ENCODE measurements at regions not wholly inside any gene's neighbourhood (a gene's known extent, or its start where the extent isn't known, plus 50 kb on each side); places are given as distances from the start of the nearest gene placed in this dataset.

- TF ChIP-seq, protein P1, sequence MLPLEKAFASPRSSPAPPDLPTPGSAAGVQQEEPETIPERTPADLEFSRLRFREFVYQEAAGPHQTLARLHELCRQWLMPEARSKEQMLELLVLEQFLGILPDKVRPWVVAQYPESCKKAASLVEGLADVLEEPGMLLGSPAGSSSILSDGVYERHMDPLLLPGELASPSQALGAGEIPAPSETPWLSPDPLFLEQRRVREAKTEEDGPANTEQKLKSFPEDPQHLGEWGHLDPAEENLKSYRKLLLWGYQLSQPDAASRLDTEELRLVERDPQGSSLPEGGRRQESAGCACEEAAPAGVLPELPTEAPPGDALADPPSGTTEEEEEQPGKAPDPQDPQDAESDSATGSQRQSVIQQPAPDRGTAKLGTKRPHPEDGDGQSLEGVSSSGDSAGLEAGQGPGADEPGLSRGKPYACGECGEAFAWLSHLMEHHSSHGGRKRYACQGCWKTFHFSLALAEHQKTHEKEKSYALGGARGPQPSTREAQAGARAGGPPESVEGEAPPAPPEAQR (CRISPR knock-in tag; IDR thresholded peaks at IDR 0.05) = no peak
- TF ChIP-seq ATF1 (CRISPR knock-in tag; IDR thresholded peaks at IDR 0.05) (no peak), TEAD4 (CRISPR knock-in tag; IDR thresholded peaks at IDR 0.05) (no peak), JAZF1 (CRISPR knock-in tag; IDR thresholded peaks at IDR 0.05) (no peak)
Measured at GRCh38 chr16:79437764-79438751, 162.5 kb downstream of the MAF start (continued).

DNA sequence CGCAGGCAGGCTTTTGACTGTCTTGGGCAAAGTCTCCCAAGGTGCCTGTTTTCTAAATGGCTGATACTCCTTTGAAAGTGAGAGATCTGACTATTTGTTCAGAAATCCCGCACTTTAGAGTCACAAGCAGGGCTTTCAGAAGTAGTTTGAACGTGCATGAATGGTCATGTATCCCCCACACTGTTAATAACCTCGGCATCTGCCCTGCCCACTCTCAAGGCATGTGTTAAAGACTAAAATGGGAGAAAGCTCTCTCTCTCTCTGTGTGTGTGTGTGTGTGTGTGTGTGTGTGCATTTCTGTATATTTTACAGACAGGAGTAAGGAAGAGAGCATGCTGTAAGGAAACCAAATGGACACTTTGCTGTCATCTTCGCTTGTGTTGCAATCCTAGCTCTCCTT lies 163.7 kb downstream of the MAF start:
- TF ChIP-seq NR1H2 (CRISPR knock-in tag; IDR thresholded peaks at IDR 0.05) (no peak), ESRRA (CRISPR knock-in tag; IDR thresholded peaks at IDR 0.05; ENCODE audit: borderline replicate concordance) (no peak), ELF4 (CRISPR knock-in tag; IDR thresholded peaks at IDR 0.05; ENCODE audit: low read depth) (no peak), PRRX2 (CRISPR knock-in tag; IDR thresholded peaks at IDR 0.05) (no peak), E2F1 (CRISPR knock-in tag; IDR thresholded peaks at IDR 0.05) (no peak), TCF7 (CRISPR knock-in tag; IDR thresholded peaks at IDR 0.05; ENCODE audit: low read depth) (no peak), ATF1 (CRISPR knock-in tag; IDR thresholded peaks at IDR 0.05) (no peak), MYBL2 (CRISPR knock-in tag; IDR thresholded peaks at IDR 0.05) (no peak), FOXP1 (CRISPR knock-in tag; IDR thresholded peaks at IDR 0.05; ENCODE audit: borderline replicate concordance) (no peak), ZNF121 (CRISPR knock-in tag; IDR thresholded peaks at IDR 0.05) (no peak), ZBTB21 (CRISPR knock-in tag; IDR thresholded peaks at IDR 0.05; ENCODE audit: borderline replicate concordance) (no peak), HMGA2 (CRISPR knock-in tag; IDR thresholded peaks at IDR 0.05) (no peak), MAX (CRISPR knock-in tag; IDR thresholded peaks at IDR 0.05) (no peak), TEAD4 (CRISPR knock-in tag; IDR thresholded peaks at IDR 0.05) (no peak)
- TF ChIP-seq, protein P2, sequence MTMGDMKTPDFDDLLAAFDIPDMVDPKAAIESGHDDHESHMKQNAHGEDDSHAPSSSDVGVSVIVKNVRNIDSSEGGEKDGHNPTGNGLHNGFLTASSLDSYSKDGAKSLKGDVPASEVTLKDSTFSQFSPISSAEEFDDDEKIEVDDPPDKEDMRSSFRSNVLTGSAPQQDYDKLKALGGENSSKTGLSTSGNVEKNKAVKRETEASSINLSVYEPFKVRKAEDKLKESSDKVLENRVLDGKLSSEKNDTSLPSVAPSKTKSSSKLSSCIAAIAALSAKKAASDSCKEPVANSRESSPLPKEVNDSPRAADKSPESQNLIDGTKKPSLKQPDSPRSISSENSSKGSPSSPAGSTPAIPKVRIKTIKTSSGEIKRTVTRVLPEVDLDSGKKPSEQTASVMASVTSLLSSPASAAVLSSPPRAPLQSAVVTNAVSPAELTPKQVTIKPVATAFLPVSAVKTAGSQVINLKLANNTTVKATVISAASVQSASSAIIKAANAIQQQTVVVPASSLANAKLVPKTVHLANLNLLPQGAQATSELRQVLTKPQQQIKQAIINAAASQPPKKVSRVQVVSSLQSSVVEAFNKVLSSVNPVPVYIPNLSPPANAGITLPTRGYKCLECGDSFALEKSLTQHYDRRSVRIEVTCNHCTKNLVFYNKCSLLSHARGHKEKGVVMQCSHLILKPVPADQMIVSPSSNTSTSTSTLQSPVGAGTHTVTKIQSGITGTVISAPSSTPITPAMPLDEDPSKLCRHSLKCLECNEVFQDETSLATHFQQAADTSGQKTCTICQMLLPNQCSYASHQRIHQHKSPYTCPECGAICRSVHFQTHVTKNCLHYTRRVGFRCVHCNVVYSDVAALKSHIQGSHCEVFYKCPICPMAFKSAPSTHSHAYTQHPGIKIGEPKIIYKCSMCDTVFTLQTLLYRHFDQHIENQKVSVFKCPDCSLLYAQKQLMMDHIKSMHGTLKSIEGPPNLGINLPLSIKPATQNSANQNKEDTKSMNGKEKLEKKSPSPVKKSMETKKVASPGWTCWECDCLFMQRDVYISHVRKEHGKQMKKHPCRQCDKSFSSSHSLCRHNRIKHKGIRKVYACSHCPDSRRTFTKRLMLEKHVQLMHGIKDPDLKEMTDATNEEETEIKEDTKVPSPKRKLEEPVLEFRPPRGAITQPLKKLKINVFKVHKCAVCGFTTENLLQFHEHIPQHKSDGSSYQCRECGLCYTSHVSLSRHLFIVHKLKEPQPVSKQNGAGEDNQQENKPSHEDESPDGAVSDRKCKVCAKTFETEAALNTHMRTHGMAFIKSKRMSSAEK (CRISPR knock-in tag; IDR thresholded peaks at IDR 0.05; ENCODE audit: borderline replicate concordance) = no peak
- TF ChIP-seq, protein P1 (CRISPR knock-in tag; IDR thresholded peaks at IDR 0.05) = no peak
- TF ChIP-seq, protein P3, sequence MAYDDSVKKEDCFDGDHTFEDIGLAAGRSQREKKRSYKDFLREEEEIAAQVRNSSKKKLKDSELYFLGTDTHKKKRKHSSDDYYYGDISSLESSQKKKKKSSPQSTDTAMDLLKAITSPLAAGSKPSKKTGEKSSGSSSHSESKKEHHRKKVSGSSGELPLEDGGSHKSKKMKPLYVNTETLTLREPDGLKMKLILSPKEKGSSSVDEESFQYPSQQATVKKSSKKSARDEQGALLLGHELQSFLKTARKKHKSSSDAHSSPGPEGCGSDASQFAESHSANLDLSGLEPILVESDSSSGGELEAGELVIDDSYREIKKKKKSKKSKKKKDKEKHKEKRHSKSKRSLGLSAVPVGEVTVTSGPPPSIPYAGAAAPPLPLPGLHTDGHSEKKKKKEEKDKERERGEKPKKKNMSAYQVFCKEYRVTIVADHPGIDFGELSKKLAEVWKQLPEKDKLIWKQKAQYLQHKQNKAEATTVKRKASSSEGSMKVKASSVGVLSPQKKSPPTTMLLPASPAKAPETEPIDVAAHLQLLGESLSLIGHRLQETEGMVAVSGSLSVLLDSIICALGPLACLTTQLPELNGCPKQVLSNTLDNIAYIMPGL (CRISPR knock-in tag; IDR thresholded peaks at IDR 0.05) = no peak
- TF ChIP-seq, protein P4, sequence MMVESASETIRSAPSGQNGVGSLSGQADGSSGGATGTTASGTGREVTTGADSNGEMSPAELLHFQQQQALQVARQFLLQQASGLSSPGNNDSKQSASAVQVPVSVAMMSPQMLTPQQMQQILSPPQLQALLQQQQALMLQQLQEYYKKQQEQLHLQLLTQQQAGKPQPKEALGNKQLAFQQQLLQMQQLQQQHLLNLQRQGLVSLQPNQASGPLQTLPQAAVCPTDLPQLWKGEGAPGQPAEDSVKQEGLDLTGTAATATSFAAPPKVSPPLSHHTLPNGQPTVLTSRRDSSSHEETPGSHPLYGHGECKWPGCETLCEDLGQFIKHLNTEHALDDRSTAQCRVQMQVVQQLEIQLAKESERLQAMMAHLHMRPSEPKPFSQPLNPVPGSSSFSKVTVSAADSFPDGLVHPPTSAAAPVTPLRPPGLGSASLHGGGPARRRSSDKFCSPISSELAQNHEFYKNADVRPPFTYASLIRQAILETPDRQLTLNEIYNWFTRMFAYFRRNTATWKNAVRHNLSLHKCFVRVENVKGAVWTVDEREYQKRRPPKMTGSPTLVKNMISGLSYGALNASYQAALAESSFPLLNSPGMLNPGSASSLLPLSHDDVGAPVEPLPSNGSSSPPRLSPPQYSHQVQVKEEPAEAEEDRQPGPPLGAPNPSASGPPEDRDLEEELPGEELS (CRISPR knock-in tag; IDR thresholded peaks at IDR 0.05) = no peak
- ChIA-PET POLR2A (no interaction called here), CTCF (interaction anchor here (1.4 kb wide), 1 partner anchor 165 kb away, joined by 3 read pairs; no protein-coding TSS in a partner anchor)

More for the DNA sequence above, 163.7 kb downstream of the MAF start:
- no peak for ATAC-seq
- Mint-ChIP-seq H3K4me1 (peaks cover 17% of the 10 kb centered on the region), H3K4me3 (no peak overlapping the region), H3K9me3 (no peaks in the 10 kb centered on the region), H3K36me3 (no peaks in the 10 kb centered on the region), H3K27me3 (ENCODE audit: low read depth) (no peaks in the 10 kb centered on the region), H3K27ac (no peak overlapping the region)
- no peak for DNase-seq (ENCODE audit: low spot score)
